Psoas muscle (tissue), 7 donors: ENCODE measurements at regions not wholly inside any gene's neighbourhood (a gene's known extent, or its start where the extent isn't known, plus 50 kb on each side); places are given as distances from the start of the nearest gene placed in this dataset.

Source experiments
- ATAC-seq, 4 donors: fragments of 200-7000 bp; cut with Tn5 transposase; one replicate each; pipeline ENCODE4 v1.9.1; 2020; ENCODE audit warnings: moderate library complexity in 3 of 4, mild to moderate bottlenecking in 2 of 4
- DNase-seq, 2 donors: peaks; one replicate each; pipeline ENCODE4 v3.0.0-alpha.2; 2020
- H3K27ac ChIP-seq: fragments of 200-600 bp; one replicate; pipeline ENCODE4 v1.8.0; 2022
- H3K27me3 ChIP-seq, 3 donors: fragments of 200-600 bp in 1 of 3; one replicate each; pipeline versions ENCODE4 v1.6.1 to v1.8.0; 2013 to 2022; ENCODE audit warnings: low read length in 2 of 3, mild to moderate bottlenecking in 2 of 3, moderate library complexity in 1 of 3; ENCODE audit not compliant: insufficient read depth in 3 of 3
- H3K36me3 ChIP-seq, 2 donors: fragments of 200-600 bp in 1 of 2; one replicate each; pipeline versions ENCODE4 v1.6.1 to v1.8.0; 2013 to 2022; ENCODE audit warnings: low read depth in 1 of 2, mild to moderate bottlenecking in 1 of 2, moderate library complexity in 1 of 2; ENCODE audit not compliant: insufficient read depth in 1 of 2
- H3K4me1 ChIP-seq: fragments of 200-600 bp; one replicate; pipeline ENCODE4 v1.8.0; 2022
- H3K4me3 ChIP-seq: fragments of 200-600 bp; one replicate; pipeline ENCODE4 v1.8.0; 2022; ENCODE audit warnings: mild to moderate bottlenecking
- H3K9me3 ChIP-seq: fragments of 200-600 bp; one replicate; pipeline ENCODE4 v1.8.0; 2022
- CTCF ChIP-seq: fragments of 200-600 bp; IDR thresholded peaks from one replicate; pipeline ENCODE4 v1.8.0; 2022; ENCODE audit warnings: antibody characterized with exemption
- WGBS, 3 donors: extraction: QIAGEN DNeasy Blood & Tissue Kit; methylation state at CpG; one replicate each; pipeline versions ENCODE4 v1.1.6 to v1.1.7; 2013; 5-methylcytosine and 5-hydroxymethylcytosine counted together
- intact Hi-C, 2 donors: fragments of 100-400 bp; cut with DNase I; formaldehyde crosslinking; loops; one replicate each; pipeline versions ENCODE4 v1.11.0 to v1.14.2; 2022
- donor health status: healthy with polysubstance abuse.
- donor health status: DM: no; HTN: no; CAD: no; lungs with moderate emphysema.
- donor health status: Bipolar disorder and iron deficiency.
- donor health status: healthy.
- donor health status: DM: yes; HTN: yes; CAD: no.
- donor health status: DM: no; HTN: no; CAD: no.
- donor health status: DM: yes; HTN: yes; CAD: no.

GRCh38 chr9:109967651-109968642, 187.9 kb downstream of the PALM2AKAP2 start:
- ATAC-seq (no peak), DNase-seq (no peak)
- no peak for TF ChIP-seq CTCF
- Histone ChIP-seq H3K27ac (peak overlapping the region; percentile 8), H3K36me3 (no peaks in the 10 kb centered on the region), H3K4me3 (no peak overlapping the region), H3K27me3 (no peaks in the 10 kb centered on the region), H3K9me3 (no peaks in the 10 kb centered on the region), H3K4me1 (no peaks in the 10 kb centered on the region)
- intact Hi-C loops, result no loop called here
- whole genome bisulfite sequencing, 3 donors, result 77 to 83% (median 79%) methylated on average over 8 of the region's 8 CpGs

- no peak for ATAC-seq
- no peaks in the 10 kb centered on the region for H3K27me3 ChIP-seq
- H3K4me1 ChIP-seq, result no peaks in the 10 kb centered on the region
- H3K9me3 ChIP-seq, result no peaks in the 10 kb centered on the region
- intact Hi-C loops, result no loop called here
- DNase-seq, result no peak
- H3K4me3 ChIP-seq, result no peak overlapping the region
- no peak overlapping the region for H3K27ac ChIP-seq
- WGBS, 3 donors, result 60 to 71% (median 65%) methylated on average over 4 of the region's 4 CpGs
- TF ChIP-seq CTCF, result no peak
- H3K36me3 ChIP-seq, result no peaks in the 10 kb centered on the region
Observed at GRCh38 chr9:109969011-109969410, 189.0 kb downstream of the PALM2AKAP2 start.

GRCh38 chr9:109969573-109970237, 189.7 kb downstream of the PALM2AKAP2 start:
- Histone ChIP-seq H3K36me3 (no peaks in the 10 kb centered on the region), H3K27me3 (no peaks in the 10 kb centered on the region), H3K4me1 (no peaks in the 10 kb centered on the region), H3K27ac (no peak overlapping the region), H3K9me3 (no peaks in the 10 kb centered on the region), H3K4me3 (no peak overlapping the region)
- WGBS, 3 donors, result 62 to 86% (median 70%) methylated on average over 1 of the region's 1 CpG
- TF ChIP-seq CTCF, result no peak
- intact Hi-C loops, result no loop called here
- no peak for ATAC-seq
- DNase-seq, result no peak

GRCh38 chr9:109971226-109971625, 191.2 kb downstream of the PALM2AKAP2 start:
- Histone ChIP-seq H3K4me3 (no peak overlapping the region), H3K9me3 (no peaks in the 10 kb centered on the region), H3K27ac (no peak overlapping the region), H3K27me3 (no peaks in the 10 kb centered on the region), H3K4me1 (no peaks in the 10 kb centered on the region), H3K36me3 (no peaks in the 10 kb centered on the region)
- TF ChIP-seq CTCF, result no peak
- no peak for DNase-seq
- WGBS, 3 donors, result 94 to 98% (median 96%) methylated on average over 5 of the region's 5 CpGs
- no peak for ATAC-seq
- intact Hi-C loops, result no loop called here
